ENCODE measurements at regions not wholly inside any gene's neighbourhood (a gene's known extent, or its start where the extent isn't known, plus 50 kb on each side); places are given as distances from the start of the nearest gene placed in this dataset.

- Histone ChIP-seq H3K4me3 (no peak overlapping the region), H3K27ac (peak overlapping the region in 1 of 2 donors; percentile 12)
- no peak for DNase-seq (ENCODE audit: low spot score)
- no peak for TF ChIP-seq CTCF (IDR thresholded peaks at IDR 0.05)
Observed at GRCh38 chr12:124415064-124415463, 120.2 kb downstream of the RFLNA start.

GRCh38 chr12:124413915-124414314, 119.0 kb downstream of the RFLNA start:
- peak overlapping the region in 1 of 2 donors; percentile 40 for H3K27ac ChIP-seq
- no peak for TF ChIP-seq CTCF (IDR thresholded peaks at IDR 0.05)
- H3K4me3 ChIP-seq, result no peak overlapping the region
- DNase-seq (ENCODE audit: low spot score), result no peak

- no peak overlapping the region for H3K4me3 ChIP-seq
- DNase-seq (ENCODE audit: low spot score), result no peak
- no peak for TF ChIP-seq CTCF (IDR thresholded peaks at IDR 0.05)
- H3K27ac ChIP-seq, result peak overlapping the region in 1 of 2 donors; percentile 74
Observed at GRCh38 chr12:124413401-124413800, 118.5 kb downstream of the RFLNA start.

GRCh38 chr12:124412646-124413015, 117.7 kb downstream of the RFLNA start:
- no peak overlapping the region for H3K4me3 ChIP-seq
- DNase-seq (ENCODE audit: low spot score), result peak; percentile 79
- H3K27ac ChIP-seq, result peak overlapping the region in 1 of 2 donors; percentile 74
- no peak for TF ChIP-seq CTCF (IDR thresholded peaks at IDR 0.05)

GRCh38 chr12:124411953-124412645, 117.2 kb downstream of the RFLNA start:
- no peak for DNase-seq (ENCODE audit: low spot score)
- no peak for TF ChIP-seq CTCF (IDR thresholded peaks at IDR 0.05)
- Histone ChIP-seq H3K27ac (peak overlapping the region; percentile 70 to 74), H3K4me3 (peak overlapping the region; percentile 6)

GRCh38 chr12:124411281-124411878, 116.5 kb downstream of the RFLNA start:
- H3K4me3 ChIP-seq, result peak overlapping the region; percentile 16
- TF ChIP-seq CTCF (IDR thresholded peaks at IDR 0.05), result no peak

More at GRCh38 chr12:124411281-124411878, 116.5 kb downstream of the RFLNA start:
- peak overlapping the region; percentile 70 to 74 for H3K27ac ChIP-seq
- DNase-seq (ENCODE audit: low spot score), result peak; percentile 89

All from coronary artery (tissue), 2 donors.